ENCODE measurements at regions not wholly inside any gene's neighbourhood (a gene's known extent, or its start where the extent isn't known, plus 50 kb on each side); places are given as distances from the start of the nearest gene placed in this dataset.

DNA sequence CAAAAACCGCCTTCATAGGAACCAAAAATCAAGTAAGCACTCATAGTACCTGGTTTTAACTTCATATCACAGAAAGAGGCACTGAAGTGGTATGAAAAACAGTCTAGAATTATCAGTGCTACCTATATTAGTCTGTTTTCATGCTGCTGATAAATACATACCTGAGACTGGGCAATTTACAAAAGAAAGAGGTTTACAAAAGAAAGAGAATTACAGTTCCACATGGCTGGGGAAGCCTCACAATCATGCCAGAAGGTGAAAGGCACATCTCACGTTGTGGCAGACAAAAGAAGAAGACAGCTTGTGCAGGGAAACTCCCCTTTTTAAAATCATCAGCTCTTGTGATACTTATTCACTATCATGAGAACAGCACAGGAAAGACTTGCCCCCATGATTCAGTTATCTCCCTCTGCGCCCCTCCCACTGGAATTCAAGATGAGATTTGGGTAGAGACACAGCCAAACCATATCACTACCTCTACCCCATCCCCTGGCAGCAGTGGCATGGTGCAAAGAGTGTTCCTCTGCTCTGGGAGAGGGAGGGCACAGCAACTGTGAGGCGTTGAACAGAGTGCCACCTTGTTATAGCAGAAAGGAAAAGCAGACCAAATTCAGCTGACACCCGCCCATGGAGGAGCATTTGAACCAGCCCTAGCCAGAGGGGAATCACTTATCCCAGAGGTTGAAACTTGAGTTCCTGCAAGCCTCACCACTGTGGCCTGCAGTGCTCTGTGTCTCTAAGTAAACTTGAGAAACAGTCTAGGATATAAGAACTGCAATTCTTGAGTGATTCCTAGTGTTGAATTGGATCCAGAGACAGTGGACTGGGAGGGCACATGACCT lies 61.9 kb upstream of the PTPRZ1 start:
- no peak overlapping the region for H3K27ac ChIP-seq (ENCODE audit: low read length)
- no peaks in the 10 kb centered on the region for H3K36me3 ChIP-seq (ENCODE audit: control insufficient read depth, insufficient read depth, low read length)
- no peaks in the 10 kb centered on the region for H3K27me3 ChIP-seq (ENCODE audit: control insufficient read depth, insufficient read depth, low read length)
- WGBS (ENCODE audit: insufficient coverage) = 54% methylated on average over 2 of the region's 5 CpGs
- H3K9me3 ChIP-seq (replicated peaks; ENCODE audit: control insufficient read depth, low read depth, low read length) = peaks cover 6% of the 10 kb centered on the region
- H3K4me3 ChIP-seq (ENCODE audit: low read length) = no peak overlapping the region
- DNase-seq = no peak
- no peaks in the 10 kb centered on the region for H3K4me1 ChIP-seq (ENCODE audit: control insufficient read depth, insufficient read depth, low read length)

DNA sequence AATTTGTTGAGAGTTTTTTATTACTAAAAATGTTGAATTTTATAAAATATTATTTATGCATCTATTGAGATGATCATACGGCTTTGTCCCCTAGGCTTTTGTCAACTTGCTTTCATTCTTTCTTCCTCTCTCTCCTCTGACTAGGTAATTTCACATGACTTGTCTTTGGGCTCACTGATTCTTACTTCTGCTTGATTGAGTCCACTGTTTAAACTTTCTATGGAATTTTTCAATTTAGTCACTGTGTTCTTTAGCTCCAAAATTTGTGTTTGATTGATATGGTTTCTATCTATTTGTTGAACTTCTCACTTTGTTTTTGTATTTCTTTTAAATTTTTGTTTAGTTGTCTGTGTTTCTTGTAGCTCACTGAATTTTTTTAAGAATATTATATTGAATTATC lies 65.9 kb upstream of the PTPRZ1 start:
- no CpG with 5 or more reads among the region's 1 CpG for WGBS (ENCODE audit: insufficient coverage)

DNA sequence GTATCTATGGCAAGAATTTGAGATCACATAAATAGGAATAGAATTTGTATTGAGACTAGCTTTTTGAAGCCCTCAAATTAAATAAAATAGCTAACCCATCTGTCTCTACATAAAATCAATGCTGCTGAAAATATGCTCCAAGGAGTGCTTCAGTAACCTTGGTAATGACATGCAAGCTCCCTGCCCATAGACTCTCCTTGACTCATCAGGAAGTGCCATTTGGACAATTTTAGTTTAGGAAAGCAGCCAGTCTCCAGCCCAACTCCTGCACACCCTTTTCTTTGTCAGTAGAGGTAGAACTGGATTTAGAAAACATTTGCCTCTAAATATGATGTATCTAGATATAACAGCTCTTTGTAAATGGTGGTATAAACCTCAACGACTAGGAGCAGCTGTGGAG lies 69.9 kb upstream of the PTPRZ1 start:
- DNase-seq = no peak
- H3K9me3 ChIP-seq (replicated peaks; ENCODE audit: control insufficient read depth, low read depth, low read length) = peaks cover 5% of the 10 kb centered on the region
- no peak overlapping the region for H3K27ac ChIP-seq (ENCODE audit: low read length)
- no peaks in the 10 kb centered on the region for H3K4me1 ChIP-seq (ENCODE audit: control insufficient read depth, insufficient read depth, low read length)
- no CpG with 5 or more reads among the region's 1 CpG for WGBS (ENCODE audit: insufficient coverage)
- H3K27me3 ChIP-seq (ENCODE audit: control insufficient read depth, insufficient read depth, low read length) = no peaks in the 10 kb centered on the region
- H3K36me3 ChIP-seq (ENCODE audit: control insufficient read depth, insufficient read depth, low read length) = no peaks in the 10 kb centered on the region
- no peak overlapping the region for H3K4me3 ChIP-seq (ENCODE audit: low read length)

More for the DNA sequence above, 65.9 kb upstream of the PTPRZ1 start:
- peaks cover 6% of the 10 kb centered on the region for H3K9me3 ChIP-seq (replicated peaks; ENCODE audit: control insufficient read depth, low read depth, low read length)
- no peak overlapping the region for H3K4me3 ChIP-seq (ENCODE audit: low read length)
- no peak overlapping the region for H3K27ac ChIP-seq (ENCODE audit: low read length)
- H3K36me3 ChIP-seq (ENCODE audit: control insufficient read depth, insufficient read depth, low read length) = no peaks in the 10 kb centered on the region
- no peak for DNase-seq
- H3K27me3 ChIP-seq (ENCODE audit: control insufficient read depth, insufficient read depth, low read length) = no peaks in the 10 kb centered on the region
- no peaks in the 10 kb centered on the region for H3K4me1 ChIP-seq (ENCODE audit: control insufficient read depth, insufficient read depth, low read length)

DNA sequence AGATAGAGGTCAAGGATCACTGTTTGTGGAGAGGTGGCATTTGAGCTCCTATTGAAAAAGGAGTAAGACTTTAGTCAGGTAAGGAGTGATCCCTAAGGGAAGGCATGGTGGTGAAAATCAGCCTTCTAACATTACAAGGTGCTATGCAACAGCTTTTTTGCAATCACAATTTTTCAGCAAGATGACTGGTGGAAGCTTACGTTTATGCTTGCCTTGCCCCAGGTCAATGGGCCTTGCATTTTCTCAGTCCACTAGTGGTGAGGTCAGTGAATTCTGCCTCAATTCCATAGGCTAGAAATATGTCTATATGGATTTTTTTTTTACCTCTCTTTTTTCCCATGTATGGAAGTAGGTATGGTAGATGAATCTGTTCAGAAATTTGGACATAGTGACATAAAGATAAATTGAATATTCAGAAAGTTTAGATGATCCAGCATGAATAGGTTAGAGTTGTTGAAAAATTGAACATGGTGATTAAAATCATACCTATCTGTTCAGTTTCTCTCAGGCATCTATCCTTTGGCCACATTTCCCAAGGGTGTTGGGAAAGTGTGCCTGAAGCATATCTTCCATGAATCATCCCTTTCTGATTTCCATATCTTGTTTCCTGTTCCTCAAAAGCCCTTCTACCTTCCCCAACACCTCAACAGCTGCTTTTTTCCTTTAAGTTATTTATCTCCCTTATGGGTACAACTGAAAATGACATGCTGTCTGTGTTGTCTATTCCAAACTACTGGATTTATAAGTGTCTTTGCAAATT lies 71.9 kb upstream of the PTPRZ1 start:
- Histone ChIP-seq H3K4me1 (ENCODE audit: control insufficient read depth, insufficient read depth, low read length) (no peaks in the 10 kb centered on the region), H3K4me3 (ENCODE audit: low read length) (no peak overlapping the region), H3K36me3 (ENCODE audit: control insufficient read depth, insufficient read depth, low read length) (no peaks in the 10 kb centered on the region), H3K9me3 (replicated peaks; ENCODE audit: control insufficient read depth, low read depth, low read length) (no peaks in the 10 kb centered on the region), H3K27me3 (ENCODE audit: control insufficient read depth, insufficient read depth, low read length) (no peaks in the 10 kb centered on the region), H3K27ac (ENCODE audit: low read length) (no peak overlapping the region)
- no CpG with 5 or more reads among the region's 1 CpG for WGBS (ENCODE audit: insufficient coverage)
- DNase-seq = no peak

DNA sequence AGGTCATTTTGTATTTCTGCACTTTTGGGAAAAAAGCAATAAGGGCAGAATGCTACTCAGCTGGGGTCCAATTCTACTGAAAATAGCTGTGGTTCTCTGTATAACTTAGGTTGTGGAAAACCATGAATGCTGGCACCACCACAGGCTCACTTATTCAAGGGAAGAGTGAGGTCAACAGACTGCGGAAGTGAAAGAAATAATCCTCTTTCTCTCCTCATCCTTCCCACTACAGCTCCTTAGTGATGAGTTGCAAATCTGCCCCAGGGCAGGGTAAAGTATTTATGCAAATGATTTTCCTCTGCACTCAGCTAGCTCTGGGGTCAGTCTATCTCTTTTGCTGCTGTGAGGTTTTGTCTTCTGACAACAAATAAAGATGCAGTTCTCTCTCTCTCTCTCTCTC lies 74.1 kb upstream of the PTPRZ1 start:
- no peaks in the 10 kb centered on the region for H3K27me3 ChIP-seq (ENCODE audit: control insufficient read depth, insufficient read depth, low read length)
- H3K36me3 ChIP-seq (ENCODE audit: control insufficient read depth, insufficient read depth, low read length) = no peaks in the 10 kb centered on the region
- no CpG with 5 or more reads among the region's 1 CpG for WGBS (ENCODE audit: insufficient coverage)
- no peak overlapping the region for H3K4me3 ChIP-seq (ENCODE audit: low read length)
- H3K9me3 ChIP-seq (replicated peaks; ENCODE audit: control insufficient read depth, low read depth, low read length) = no peaks in the 10 kb centered on the region
- peak; percentile 12 for DNase-seq
- no peaks in the 10 kb centered on the region for H3K4me1 ChIP-seq (ENCODE audit: control insufficient read depth, insufficient read depth, low read length)
- no peak overlapping the region for H3K27ac ChIP-seq (ENCODE audit: low read length)

DNA sequence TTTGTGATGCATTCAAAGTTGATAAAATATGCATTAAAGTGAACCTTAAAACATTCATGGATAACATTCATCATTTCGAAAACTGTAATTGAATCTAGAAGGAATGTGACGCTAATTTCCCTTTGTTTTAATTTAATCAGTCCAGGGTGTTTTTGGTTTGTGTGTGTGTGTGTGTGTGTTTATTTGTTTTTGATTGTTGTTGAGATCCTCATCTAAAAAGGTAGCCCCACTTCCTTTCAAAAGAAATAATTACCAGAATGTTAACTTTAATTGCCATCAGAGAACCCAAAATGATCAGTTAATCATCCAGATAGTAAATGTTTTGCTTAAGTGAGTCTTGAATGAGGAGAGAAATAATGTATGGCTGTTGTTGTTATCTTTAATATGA lies 74.5 kb upstream of the PTPRZ1 start:
- Histone ChIP-seq H3K36me3 (ENCODE audit: control insufficient read depth, insufficient read depth, low read length) (no peaks in the 10 kb centered on the region), H3K27me3 (ENCODE audit: control insufficient read depth, insufficient read depth, low read length) (no peaks in the 10 kb centered on the region), H3K4me3 (ENCODE audit: low read length) (no peak overlapping the region), H3K27ac (ENCODE audit: low read length) (no peak overlapping the region), H3K4me1 (ENCODE audit: control insufficient read depth, insufficient read depth, low read length) (no peaks in the 10 kb centered on the region), H3K9me3 (replicated peaks; ENCODE audit: control insufficient read depth, low read depth, low read length) (no peaks in the 10 kb centered on the region)
- no CpG with 5 or more reads among the region's 2 CpGs for WGBS (ENCODE audit: insufficient coverage)
- no peak for DNase-seq

DNA sequence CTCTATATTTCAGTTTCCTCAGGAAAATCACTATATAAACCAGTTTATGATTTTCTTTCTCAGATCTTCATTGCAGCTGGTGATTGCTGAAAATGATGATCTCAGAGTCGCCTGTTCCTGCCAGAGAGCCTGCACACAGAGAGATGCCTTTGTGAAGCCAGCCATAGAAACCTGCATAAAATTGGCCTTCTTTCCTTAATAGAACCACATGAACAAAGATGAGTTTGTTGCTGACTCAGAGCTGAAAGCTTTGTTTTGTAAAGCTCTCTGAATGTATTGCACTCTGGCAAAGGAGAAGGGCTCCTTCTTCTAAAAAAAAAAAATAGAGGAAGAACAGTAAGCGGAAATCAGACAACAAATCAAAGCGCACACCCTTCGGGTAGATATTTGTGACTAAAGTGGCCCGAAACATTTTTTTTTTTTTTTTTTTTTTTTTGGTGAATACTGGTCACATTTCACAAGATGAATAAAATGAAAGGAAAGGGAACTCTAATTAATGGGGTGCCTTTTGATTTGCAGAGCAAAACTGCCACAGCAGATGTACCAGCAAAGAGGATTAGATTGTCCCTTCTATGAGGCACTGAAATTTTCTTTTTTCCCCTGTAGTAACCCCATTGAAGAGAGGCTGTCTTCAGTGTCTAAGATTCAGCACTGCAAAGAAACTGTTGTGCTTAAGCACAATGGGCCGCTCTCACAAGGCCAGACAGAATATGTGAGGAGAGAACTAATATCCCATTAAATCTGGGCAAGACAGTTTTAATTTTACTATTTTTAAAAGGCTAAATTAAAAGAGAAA lies 75.1 kb upstream of the PTPRZ1 start:
- 60% methylated on average over 1 of the region's 6 CpGs for WGBS (ENCODE audit: insufficient coverage)
- H3K36me3 ChIP-seq (ENCODE audit: control insufficient read depth, insufficient read depth, low read length) = no peaks in the 10 kb centered on the region
- DNase-seq = peak; percentile 60
- H3K4me3 ChIP-seq (ENCODE audit: low read length) = no peak overlapping the region
- H3K4me1 ChIP-seq (ENCODE audit: control insufficient read depth, insufficient read depth, low read length) = no peaks in the 10 kb centered on the region
- no peak overlapping the region for H3K27ac ChIP-seq (ENCODE audit: low read length)
- no peaks in the 10 kb centered on the region for H3K9me3 ChIP-seq (replicated peaks; ENCODE audit: control insufficient read depth, low read depth, low read length)
- no peaks in the 10 kb centered on the region for H3K27me3 ChIP-seq (ENCODE audit: control insufficient read depth, insufficient read depth, low read length)

DNA sequence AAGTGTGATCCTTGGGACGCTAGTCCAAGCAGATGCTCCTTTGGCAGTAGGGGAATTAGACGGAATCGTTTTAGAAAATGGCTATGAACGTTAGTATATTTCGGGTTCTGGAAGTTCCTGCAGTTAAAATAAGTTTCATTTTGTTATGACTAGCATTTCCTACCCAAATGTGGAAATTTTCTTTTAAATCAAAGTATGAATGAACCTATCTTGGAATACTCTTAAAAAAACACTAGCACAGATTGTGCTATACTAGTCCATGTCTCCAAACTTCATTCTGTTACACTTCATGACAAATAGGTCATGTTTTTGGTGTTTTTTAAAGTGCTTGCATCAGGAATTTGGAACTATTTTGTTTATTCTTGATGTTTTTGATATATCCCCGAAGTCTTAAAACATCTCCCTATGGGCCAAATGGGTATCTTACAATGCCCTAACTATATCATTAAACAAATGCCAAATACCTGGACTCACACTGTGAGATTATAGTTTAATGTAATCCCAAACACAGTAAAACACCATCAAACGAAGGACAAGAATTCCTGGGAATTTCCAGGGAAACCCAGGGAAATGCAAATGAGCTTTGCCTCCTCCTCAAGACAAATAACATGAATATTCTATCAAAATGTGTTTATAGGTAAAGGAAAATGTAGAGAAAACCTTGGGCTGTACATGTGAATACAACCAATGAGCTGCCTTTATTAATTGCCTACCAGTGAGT lies 75.9 kb upstream of the PTPRZ1 start:
- no CpG with 5 or more reads among the region's 7 CpGs for WGBS (ENCODE audit: insufficient coverage)

DNA sequence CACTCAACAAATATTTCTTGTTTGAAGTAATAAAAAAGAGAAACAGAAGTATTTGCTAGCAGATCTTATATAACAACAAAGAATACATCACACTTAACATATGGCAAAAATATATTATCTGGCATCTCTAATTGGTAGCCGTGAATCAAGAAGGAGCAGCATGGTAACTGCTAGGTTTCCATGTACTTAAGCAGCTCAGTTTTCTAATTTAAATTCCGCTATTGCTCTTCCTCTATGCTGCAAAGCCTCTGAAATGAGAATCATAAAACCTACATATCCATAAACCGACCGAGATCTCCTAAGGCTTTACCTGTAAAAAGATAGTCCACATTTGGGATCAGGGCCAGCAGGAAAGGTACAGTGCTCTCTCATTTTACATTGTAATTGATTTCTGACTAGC lies 76.6 kb upstream of the PTPRZ1 start:
- Histone ChIP-seq H3K4me1 (ENCODE audit: control insufficient read depth, insufficient read depth, low read length) (no peaks in the 10 kb centered on the region), H3K27ac (ENCODE audit: low read length) (no peak overlapping the region), H3K9me3 (replicated peaks; ENCODE audit: control insufficient read depth, low read depth, low read length) (no peaks in the 10 kb centered on the region), H3K36me3 (ENCODE audit: control insufficient read depth, insufficient read depth, low read length) (no peaks in the 10 kb centered on the region), H3K27me3 (ENCODE audit: control insufficient read depth, insufficient read depth, low read length) (no peaks in the 10 kb centered on the region), H3K4me3 (ENCODE audit: low read length) (no peak overlapping the region)
- DNase-seq = no peak
- WGBS (ENCODE audit: insufficient coverage) = 50% methylated on average over 1 of the region's 4 CpGs

More for the DNA sequence above, 75.9 kb upstream of the PTPRZ1 start:
- no peak for DNase-seq
- Histone ChIP-seq H3K9me3 (replicated peaks; ENCODE audit: control insufficient read depth, low read depth, low read length) (no peaks in the 10 kb centered on the region), H3K4me1 (ENCODE audit: control insufficient read depth, insufficient read depth, low read length) (no peaks in the 10 kb centered on the region), H3K36me3 (ENCODE audit: control insufficient read depth, insufficient read depth, low read length) (no peaks in the 10 kb centered on the region), H3K27ac (ENCODE audit: low read length) (no peak overlapping the region), H3K4me3 (ENCODE audit: low read length) (no peak overlapping the region), H3K27me3 (ENCODE audit: control insufficient read depth, insufficient read depth, low read length) (no peaks in the 10 kb centered on the region)

All from muscle of leg (tissue), 3 donors.